ENCODE measurements at regions not wholly inside any gene's neighbourhood (a gene's known extent, or its start where the extent isn't known, plus 50 kb on each side); places are given as distances from the start of the nearest gene placed in this dataset.

DNA sequence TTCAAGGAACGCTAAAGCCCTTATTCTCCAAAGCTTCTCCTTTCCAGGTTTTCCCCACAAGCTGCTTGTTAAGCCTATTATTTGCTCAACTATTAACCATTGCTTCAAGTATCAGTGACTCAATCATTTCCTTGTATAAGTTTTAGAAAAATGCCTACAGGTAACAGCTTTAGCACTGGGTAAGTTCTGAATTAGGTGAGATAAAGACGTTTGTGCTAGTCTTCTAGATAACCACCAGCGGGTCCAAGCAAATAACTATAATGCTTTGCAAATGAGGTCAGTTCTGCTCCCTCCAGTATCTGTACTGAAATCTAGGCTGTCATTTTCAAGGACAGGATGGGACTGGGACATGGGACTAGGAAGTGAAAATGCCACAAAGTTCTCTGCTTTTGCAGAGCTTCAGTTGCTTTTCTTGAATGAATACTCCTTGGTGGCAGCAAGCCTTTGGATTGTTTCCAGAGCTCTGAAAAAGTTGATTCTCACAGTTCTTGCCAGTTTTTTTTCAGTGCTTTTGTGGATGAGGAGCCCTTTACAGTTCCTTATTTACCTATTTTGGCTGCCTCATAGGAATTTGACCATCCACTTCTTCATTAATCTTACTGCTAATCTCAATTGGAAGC lies 1487.7 kb downstream of the EFNB2 start:
- no peak for DNase-seq (ENCODE audit: low spot score)

DNA sequence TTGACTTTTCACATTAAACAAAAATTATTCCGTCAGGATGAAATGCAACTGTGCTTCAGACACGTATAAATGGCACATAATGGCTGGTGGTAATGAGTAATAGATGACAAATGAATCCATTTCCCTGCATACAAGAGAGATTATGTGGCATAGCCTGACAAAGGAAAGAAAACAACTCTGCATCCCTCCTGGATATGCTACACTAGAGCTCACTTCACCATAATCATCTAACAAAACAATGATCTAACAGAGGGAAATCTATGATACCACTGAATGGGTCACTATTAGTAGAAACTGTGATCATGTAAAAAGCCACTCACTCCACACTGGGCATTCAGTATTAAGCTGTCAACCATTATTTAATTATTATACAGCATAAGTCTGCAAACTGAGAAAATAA lies 1498.4 kb downstream of the EFNB2 start:
- no peak for DNase-seq (ENCODE audit: low spot score)

DNA sequence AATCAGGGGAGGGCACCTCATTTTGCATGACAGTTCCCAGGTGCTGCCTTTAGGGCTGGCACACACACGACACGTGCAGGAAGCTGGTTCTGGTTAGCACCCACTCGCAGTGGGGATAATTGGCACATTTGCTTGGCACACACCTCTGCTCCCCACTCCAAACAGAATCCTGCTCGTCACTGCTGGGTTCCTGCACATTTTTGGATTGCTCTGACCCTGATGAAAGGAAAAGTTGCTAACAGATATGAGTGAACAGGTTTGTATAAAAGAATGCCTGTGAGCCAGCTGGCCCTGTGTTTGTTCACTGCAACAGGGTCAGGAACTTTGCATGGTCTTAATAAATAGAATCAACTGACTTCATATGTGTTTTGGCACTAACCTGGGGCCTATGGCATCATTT lies 1500.4 kb downstream of the EFNB2 start:
- DNase-seq (ENCODE audit: low spot score) = no peak

DNA sequence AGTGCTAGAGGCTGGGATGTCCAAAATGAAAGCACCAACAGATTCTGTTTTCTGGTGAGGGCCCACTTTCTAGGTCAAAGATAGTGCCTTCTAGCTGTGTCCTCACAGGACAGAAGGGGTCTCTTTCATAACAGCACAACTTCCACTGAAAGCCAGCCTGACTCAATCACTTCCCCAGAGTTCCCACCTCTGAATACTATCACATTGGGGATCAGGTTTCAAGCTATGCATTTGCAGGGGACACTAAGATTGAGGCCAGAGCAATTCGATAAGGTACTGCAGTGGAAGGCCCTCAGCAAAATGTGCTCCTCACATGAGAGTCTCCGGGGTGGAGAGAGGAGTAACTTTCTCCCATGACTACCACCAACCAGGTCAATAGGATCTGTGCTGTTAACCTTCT lies 1501.5 kb downstream of the EFNB2 start:
- DNase-seq (ENCODE audit: low spot score) = no peak

DNA sequence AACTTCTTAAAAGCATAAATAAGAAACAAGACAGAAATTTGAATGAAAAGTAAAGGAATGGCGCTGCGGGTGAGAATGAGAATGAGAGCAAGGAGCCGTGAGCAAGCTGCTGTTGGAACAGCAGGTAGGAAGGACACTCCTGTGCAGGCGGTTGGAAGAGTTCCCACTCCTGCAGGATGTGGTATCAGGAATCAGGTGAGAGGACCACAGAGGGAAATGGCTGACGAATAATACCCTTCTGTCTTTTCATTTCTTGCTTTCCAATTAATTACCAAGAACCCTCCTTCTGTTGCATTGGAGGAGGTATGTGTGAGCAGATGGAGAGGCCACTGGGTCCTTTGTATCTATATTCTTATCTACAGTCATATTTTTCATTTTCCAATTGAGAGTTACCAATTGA lies 1504.2 kb downstream of the EFNB2 start:
- no peak for DNase-seq (ENCODE audit: low spot score)

DNA sequence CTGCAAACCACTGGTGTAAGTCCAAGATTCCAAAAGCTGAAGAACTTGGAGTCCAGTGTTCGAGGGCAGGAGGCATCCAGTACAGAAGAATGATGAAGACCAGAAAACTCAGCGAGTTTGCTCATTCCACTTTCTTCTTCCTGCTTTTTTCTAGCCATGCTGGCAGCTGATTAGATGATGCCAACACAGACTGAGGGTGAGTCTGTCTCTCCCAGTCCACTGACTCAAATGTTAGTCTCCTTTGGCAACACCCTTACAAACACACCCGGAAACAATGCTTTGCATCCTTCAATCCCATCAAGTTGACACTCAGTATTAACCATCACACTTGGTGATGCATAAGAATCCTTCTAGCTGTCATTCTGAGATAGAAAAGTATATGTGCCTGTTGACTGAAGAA lies 1504.6 kb downstream of the EFNB2 start:
- no peak for DNase-seq (ENCODE audit: low spot score)

DNA sequence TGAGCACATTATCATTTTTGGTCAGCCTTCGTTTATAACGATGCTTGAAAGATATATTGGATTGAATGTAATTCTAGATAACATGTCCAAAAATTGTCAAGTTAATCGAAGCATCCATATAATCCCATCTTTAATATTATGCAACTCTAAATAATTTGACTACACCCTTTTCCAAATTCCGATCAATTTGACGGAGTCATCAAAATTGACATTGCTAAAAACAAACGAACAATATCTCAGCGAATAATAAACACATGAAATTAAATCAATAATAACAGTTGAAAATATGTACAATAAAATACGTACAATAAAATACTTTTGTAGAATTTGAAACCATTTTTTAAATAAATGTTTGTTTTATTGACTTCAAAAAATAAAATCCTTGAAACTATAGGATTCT lies 1516.4 kb downstream of the EFNB2 start:
- no peak for DNase-seq (ENCODE audit: low spot score)

DNA sequence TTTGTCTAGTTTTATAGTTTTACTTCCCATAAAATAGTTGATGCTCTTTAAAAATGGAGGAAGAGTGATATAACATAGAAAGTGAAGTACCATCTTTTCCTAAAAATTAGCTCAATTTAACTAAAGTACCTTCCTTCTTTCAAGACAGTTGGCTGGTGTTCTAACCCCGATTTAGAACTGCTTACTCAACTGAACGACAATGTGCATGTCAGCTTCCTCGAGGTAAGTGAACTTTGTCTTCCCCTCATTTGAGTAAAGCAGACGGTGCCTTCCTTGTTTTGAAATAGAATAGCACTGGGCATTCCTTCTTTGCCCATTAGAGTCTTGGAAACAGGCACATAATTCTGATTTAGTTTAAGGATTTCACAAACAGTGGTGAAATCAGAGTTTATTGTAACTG lies 1519.2 kb downstream of the EFNB2 start:
- DNase-seq (ENCODE audit: low spot score) = no peak

DNA sequence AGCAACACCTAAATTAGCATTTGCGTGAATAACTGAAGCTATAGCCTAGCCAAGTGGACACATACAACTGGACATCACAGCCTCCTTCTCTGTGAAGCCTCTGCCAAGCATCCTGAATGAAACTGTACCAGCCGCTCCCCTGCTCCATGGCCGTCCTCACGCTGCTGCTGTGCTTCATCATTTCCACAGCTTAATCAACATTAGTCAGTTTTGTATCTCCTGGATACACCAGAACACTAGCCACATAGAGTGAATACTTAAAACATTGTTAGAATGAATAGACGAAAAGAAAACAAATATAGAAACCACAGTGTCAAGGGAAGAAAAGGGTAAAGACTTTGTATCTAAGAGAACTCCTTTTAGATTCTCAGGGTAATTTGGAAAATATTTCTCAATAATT lies 1526.9 kb downstream of the EFNB2 start:
- no peak for DNase-seq (ENCODE audit: low spot score)

DNA sequence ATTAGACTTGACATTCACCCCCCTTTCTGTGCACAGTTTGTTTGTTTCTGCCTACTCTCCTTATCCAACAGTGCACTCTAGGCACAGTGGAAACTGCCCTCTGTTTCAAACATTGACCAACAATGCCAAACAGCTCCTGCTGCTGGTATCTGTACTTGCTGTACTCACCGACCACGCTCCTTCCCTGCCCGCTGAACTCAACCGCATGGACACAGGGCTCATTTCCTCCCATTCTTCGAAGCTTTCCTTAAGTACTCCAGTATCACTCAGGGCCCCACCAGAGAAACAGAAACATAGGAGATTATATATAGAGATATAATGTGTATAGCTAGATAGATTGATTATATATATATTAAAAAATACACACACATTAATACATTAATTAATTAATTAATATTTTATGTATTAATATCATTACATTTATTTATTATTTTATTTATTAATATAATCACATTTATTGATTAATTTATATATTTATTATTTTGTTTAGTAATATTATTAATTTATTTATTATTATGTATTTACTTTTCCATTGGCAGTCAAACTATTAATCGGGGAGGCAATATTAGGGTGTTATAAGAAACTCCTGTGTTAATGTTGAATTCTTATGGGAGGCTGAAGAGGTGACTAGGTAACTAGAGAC lies 1528.2 kb downstream of the EFNB2 start:
- DNase-seq (ENCODE audit: low spot score) = no peak

DNA sequence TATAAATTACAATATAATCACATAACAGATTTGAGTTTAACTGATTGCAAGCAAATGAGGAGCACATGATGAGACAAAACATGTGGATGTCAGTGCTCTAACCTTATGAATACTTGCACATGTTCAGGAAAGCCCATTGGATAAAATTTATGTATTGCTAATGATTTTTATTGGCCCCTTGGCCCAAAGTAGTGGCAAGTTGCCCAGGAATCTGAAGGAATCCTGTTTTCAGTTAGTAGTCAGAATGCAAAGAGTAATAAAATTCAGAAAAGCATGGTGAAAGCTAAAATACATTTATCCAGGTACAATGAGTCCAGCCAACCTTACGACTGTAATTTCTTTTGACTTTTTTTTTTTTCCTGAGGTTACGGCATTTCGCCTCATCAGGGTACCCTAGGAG lies 1539.4 kb downstream of the EFNB2 start:
- no peak for DNase-seq (ENCODE audit: low spot score)

DNA sequence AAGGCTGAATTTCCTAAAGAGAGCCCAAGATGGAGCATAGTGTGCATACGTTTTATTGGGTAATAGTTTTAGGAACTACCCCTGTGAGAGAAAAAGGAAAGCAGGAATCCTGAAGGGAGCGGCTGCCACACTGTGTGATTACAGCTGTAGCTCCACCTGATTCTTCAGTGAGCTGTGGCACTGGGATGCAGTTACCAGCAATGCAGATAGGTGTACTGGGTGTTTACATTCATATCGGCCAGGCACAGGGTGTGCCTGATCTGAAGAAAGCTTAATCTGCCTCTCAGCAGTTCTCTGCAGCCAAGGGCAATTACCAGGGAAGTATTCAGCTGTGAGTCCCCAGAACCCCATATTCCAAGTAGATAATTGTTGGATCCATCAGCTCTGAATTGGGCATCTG lies 1541.8 kb downstream of the EFNB2 start:
- no peak for DNase-seq (ENCODE audit: low spot score)

DNA sequence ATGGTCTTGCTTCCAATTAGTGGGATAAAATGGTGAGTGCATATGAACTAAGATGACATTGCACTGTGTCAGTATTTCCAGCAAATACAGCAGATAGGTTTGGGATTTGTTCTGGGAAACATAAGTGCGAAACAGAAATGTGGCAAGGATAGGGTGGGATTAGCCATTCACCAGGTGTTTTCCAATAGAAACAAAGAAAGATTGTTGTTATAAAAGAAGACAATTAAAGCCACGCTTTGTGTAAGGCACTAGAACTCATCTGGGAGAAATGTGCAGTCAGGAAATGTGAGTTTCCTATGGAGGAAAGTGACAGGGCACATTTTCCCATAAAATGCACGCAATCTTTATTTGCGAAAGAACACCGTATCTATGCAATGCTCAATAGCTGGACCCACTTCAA lies 1547.8 kb downstream of the EFNB2 start:
- DNase-seq (ENCODE audit: low spot score) = no peak

DNA sequence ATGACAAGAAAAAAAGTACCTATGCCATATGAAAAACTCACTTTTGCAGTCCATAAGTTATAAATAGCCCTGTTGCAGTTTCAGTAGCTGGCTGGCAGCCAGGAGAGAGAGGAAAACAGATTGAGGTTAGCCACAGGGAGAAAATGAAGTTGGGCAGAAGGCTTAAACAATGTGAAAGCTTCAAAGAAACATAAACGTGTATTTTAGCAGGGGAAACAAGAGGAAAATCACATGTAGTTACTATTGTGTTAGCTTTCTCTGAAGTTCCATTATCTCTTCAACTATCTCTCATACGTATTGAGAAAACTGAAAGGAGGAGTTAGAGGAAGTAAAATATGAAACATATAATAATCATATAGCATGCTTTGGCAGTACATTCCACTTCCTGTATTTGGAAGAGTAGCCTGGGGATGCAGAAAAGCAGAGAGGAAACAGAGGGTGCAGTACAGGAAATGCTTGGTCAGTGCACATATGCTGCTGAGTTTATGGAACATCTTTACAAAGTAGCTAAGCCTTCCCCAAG lies 1551.1 kb downstream of the EFNB2 start:
- DNase-seq (ENCODE audit: low spot score) = peak; percentile 9

DNA sequence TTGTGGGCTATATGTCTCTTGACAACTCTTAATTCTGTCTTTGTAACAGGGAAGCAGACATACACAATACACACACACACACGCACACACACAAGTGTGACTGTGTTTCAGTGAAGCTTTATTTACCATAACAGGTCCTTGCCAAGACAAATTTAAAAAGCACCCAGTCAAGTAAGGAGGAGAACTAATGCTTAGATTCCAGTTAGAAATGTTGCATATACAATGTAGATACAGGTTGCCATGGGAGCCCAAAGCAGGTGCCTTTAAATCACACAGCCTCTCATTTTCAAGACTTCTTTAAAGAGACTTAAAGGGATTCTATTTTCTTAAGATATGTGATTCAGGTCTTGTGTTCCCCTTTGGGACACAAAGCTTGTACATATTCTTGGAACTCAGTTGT lies 1551.9 kb downstream of the EFNB2 start:
- no peak for DNase-seq (ENCODE audit: low spot score)

DNA sequence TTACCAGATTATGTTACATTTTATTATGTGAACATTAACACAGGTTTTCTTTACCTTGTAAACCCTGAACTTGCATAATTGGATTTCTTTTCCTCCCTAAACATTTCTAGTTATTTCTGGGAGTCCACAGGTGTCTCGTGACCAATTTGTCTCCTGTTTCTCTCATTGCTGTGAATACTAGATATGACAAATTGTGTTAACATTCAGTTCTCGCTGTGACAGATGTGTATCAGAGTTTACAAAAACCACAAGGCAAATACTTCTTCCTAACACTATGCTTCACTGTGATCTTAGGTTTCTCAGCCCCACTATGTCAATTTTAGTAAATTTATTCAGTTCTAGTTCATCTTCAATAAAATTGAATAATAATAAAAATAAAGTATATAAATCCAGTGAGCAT lies 1554.9 kb downstream of the EFNB2 start:
- DNase-seq (ENCODE audit: low spot score) = no peak

DNA sequence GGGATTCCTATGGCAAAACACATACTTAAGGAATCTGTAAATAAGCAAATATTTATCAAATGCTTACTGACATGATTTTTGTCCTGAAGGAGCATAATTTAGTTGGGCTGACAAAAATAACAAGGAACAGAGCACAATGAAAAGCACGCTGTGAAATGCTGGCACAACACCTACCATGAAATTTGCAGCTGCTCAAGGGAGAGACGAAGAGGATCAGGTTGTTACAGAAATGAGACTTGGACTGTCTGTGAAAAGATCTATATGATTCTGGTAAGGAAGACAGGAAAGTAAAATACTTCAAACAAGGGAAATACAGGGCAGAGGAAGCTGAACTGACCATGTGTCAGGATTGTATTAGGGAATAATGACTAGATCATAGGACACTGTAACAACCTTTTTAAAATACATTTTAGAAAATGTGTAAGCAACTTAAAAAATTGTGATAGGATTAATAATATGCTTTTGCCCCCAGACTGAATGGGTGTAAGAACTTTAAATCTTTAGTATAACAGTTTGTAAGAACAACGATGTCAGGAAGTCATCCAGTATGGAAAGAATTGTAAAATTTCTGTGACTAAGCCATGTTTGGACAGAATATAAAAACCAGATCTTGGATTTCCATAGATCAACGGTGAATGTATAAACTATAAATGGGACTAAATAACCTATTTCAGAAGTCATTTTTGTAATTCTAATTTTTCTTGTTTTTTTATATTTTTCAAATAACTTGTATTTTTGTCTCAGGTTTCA lies 1556.0 kb downstream of the EFNB2 start:
- DNase-seq (ENCODE audit: low spot score) = no peak

DNA sequence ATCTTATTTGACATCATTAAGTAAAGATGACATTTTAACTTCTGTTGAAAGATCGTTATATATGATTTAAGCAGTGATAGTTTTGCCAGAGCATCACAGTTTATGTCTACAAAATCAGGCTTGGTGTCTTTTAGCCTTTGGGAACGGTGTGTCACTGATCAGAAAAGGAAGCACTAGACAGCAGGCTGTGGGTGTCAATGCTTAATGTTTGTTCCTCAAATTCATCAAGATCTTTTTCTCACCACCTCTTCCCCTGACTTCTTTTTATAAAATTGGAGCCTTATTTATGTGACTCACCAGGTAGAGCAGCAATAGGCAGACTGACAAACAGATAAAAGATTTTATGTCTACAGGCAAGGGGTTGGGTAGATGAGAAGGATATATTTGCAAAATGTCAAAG lies 1558.5 kb downstream of the EFNB2 start:
- DNase-seq (ENCODE audit: low spot score) = no peak

DNA sequence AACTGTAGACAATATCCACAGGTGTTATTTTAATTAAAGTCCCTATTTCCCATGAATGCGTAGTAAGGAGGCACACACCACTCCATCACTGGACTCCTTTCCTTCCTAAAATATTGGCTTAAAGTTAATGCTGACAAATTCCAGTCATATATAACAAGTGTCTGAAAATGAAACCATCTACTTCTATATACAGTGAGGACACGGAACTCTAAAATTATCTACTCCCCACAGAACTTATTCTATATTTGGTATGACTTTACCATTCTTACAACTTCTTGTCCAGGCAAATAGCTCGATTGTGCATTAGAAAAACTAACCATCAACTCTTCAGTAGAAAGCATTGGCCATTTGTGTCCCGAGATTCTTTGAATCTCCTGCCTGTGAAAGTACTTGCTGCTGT lies 1560.2 kb downstream of the EFNB2 start:
- no peak for DNase-seq (ENCODE audit: low spot score)

DNA sequence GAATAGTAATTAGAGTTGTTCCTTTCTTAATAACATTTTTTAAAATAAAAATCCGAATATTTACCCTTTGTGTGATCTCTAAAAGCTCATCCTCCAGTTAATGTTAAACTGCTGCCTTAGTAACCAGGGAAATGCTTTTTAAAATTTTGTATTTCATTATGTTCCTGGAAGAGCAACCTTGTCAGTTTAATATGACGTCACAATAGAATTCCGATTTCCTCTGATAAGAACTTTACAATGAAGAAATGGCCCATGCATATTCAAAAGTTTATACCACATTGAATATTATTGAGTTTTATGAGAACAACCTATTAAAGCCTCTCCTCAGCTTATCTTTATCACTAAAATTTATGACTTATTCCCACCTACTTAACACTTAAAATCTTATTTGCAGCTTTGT lies 1566.6 kb downstream of the EFNB2 start:
- DNase-seq (ENCODE audit: low spot score) = no peak

DNA sequence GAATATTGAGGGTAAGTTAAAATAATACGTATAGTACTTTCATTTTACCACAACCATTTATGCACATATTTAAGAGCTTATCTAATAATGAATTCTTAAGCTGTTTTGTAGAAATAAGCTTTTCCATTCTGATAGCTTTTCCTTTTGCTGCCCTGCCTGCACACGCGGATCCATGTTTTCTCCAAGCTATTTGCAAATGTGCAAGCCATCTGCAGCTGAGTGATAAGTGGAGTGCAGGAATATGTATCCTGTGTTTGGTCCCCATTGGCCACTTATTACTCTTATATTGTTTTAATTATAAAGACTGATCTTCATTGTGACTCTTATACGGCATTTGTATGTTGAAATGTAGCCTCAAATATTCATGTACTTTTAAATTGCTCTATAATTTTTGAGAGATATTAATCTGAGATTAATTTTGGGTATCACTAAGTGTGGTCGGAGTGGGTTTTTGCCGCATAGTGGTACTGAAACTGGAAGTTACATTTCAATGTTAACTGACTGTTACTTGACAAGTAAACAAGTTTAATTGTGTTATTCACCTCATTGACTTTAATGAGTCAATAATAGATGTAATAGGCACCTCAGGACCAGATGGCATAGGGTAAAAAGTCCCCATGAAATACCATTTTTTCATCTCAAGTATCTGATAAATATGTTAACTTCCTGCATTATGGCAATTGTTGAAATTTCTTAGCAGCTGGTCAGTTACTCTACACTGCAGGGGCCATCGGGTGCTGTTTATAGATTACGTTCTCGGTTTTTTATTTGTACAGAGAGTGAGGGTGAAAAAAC lies 1567.4 kb downstream of the EFNB2 start:
- no peak for DNase-seq (ENCODE audit: low spot score)

DNA sequence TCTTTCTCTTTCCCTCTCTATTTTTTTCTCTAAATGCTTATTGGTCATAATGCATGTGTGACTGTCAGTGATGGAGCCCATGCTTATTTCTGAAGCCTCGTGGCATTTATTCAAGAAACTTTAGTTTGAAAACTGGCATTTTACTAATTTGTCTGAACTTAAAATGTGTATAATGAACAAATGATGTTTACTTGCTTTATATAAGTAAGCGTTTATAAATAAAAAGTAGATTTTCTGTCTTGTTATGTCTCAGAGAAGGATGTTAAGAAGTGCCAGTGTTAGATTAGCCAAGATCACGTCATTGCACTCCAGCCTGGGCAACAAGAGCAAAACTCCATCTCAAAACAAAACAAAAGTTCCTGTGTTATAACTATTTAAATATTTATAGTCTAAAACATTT lies 1568.1 kb downstream of the EFNB2 start:
- DNase-seq (ENCODE audit: low spot score) = no peak

DNA sequence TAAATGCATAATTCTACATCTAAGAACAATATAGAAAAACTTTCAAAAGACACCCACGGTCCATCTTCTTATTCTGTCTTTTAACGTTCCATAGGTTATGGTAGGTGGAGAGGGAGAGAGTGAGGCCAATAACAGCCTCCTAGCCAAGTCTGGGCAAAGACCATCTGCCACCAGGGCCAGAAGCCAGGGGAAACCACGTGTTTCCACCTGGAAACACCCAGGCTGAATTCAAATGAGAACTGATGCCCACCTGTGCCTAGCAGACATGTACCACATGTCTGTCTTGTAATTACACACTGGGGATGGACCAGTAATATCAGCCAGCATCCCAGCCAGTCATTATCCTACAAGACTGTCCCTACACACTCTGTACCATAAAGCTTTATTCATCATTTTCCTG lies 1573.1 kb downstream of the EFNB2 start:
- no peak for DNase-seq (ENCODE audit: low spot score)
